GM12892 (cell line): ENCODE measurements at regions not wholly inside any gene's neighbourhood (a gene's known extent, or its start where the extent isn't known, plus 50 kb on each side); places are given as distances from the start of the nearest gene placed in this dataset.

ENCODE experiments used
- POLR2A ChIP-seq: IDR thresholded peaks from 2 replicates; pipeline ENCODE4 v1.6.1; 2011; ENCODE audit warnings: low read depth, low read length, control low read depth
- POLR2AphosphoS5 ChIP-seq: IDR thresholded peaks from 2 replicates; pipeline ENCODE4 v1.6.1; 2011; ENCODE audit warnings: low read depth, low read length, control low read depth

DNA sequence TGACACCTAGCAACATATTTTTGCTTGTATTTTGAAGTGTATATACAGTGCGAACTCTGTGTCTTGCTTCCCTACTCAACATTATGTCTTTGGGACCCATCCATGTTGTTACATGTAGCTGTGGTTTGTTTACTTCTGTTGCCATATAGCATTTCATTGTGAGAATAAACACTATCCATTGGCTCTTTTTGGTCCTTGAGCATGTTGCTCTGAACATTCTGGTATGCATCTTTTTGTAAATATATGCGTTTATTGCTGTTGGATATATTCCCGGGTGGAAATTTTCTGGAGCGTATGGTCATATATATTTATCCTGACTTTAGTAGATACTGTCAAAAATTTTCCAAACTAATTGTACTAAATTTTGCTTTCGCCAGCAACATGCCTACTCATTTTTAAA, 222.5 kb upstream of the SPTLC3 start:
- TF ChIP-seq POLR2A (no peak), POLR2AphosphoS5 (no peak)
